HCT116 (cell line): ENCODE measurements at regions not wholly inside any gene's neighbourhood (a gene's known extent, or its start where the extent isn't known, plus 50 kb on each side); places are given as distances from the start of the nearest gene placed in this dataset.

Source experiments
- ATAC-seq: fragments of 200-7000 bp; cut with Tn5 transposase; 2 replicates; pipeline ENCODE4 v1.9.1; 2020; ENCODE audit warnings: mild to moderate bottlenecking, moderate library complexity
- BruUV-seq: library from RNA; stranded (reverse); fragments of 400-500 nt; replicated peaks from 2 replicates; lab custom pipeline; 2021; lab: Mats Ljungman, UMichigan
- CTCF ChIA-PET: fragments of 300-600 bp; sonication (Branson Sonifier 250); formaldehyde crosslinking; loops from one replicate; lab custom pipeline; 2021; ENCODE audit warnings: antibody characterized with exemption; lab: Charles Lee
- POLR2A ChIA-PET: fragments of 300-600, 350-600 bp; sonication (Branson Sonifier 250); formaldehyde crosslinking; loops from one replicate; lab custom pipeline; 2021; ENCODE audit warnings: antibody characterized with exemption; lab: Charles Lee
- RAD21 ChIA-PET, 2 experiments: fragments of 300-600 bp; sonication (Branson Sonifier 250); formaldehyde crosslinking; loops; one replicate each; lab custom pipeline; 2023; ENCODE audit warnings: low total read pairs in 2 of 2; ENCODE audit not compliant: uncharacterized antibody in 2 of 2, unreplicated experiment in 2 of 2, low non-redundant PET in 1 of 2; lab: Charles Lee
- DNase-seq: peaks from one replicate; pipeline ENCODE4 v3.0.0-alpha.2; 2010; ENCODE audit warnings: low read depth, low spot score
- H2AFZ ChIP-seq: fragments of 200-600 bp; shearing (Covaris generic), sonication (generic); 2 replicates; pipeline ENCODE4 v1.6.1; 2017; ENCODE audit warnings: low read depth, mixed run types, mixed read lengths, antibody characterized with exemption, low read length; ENCODE audit not compliant: poor library complexity, severe bottlenecking
- H3K27ac ChIP-seq: 2 replicates; pipeline ENCODE4 v1.5.1; 2012; ENCODE audit warnings: low read depth, low read length
- H3K27me3 ChIP-seq: fragments of 200-600 bp; sonication (generic); 2 replicates; pipeline ENCODE4 v1.6.1; 2016; ENCODE audit warnings: mixed run types, low read length, mixed read lengths; ENCODE audit not compliant: insufficient read depth
- H3K36me3 ChIP-seq, 2 experiments: fragments of 200-500 bp in 1 of 2; fragments of 200-600 bp in 1 of 2; sonication (Bioruptor generic) in 1 of 2; sonication (generic) in 1 of 2; 2 replicates each; pipeline versions ENCODE4 v1.5.1 to v1.6.1; 2014 to 2016; ENCODE audit warnings: low read length in 2 of 2, inconsistent platforms in 1 of 2, mixed read lengths in 1 of 2, mixed run types in 1 of 2; ENCODE audit not compliant: insufficient read depth in 2 of 2, control insufficient read depth in 1 of 2
- H3K4me1 ChIP-seq, 2 experiments: fragments of 200-600 bp in 1 of 2; sonication (generic) in 1 of 2; 2 replicates each; pipeline versions ENCODE4 v1.5.1 to v1.6.1; 2012 to 2017; ENCODE audit warnings: low read length in 2 of 2, inconsistent platforms in 1 of 2, mild to moderate bottlenecking in 1 of 2, mixed read lengths in 1 of 2, mixed run types in 1 of 2, moderate library complexity in 1 of 2; ENCODE audit not compliant: insufficient read depth in 2 of 2, control insufficient read depth in 1 of 2
- H3K4me2 ChIP-seq: fragments of 200-600 bp; sonication (generic); 2 replicates; pipeline ENCODE4 v1.6.1; 2017; ENCODE audit warnings: mixed run types, low read length, mixed read lengths
- H3K4me3 ChIP-seq, 2 experiments: fragments of 200-600 bp in 1 of 2; sonication (generic) in 1 of 2; replicated peaks in 1 of 2; 2 replicates each; pipeline ENCODE4 v1.5.1; 2011 to 2016; ENCODE audit warnings: low read length in 2 of 2, control low read depth in 1 of 2, low read depth in 1 of 2, mild to moderate bottlenecking in 1 of 2, mixed read lengths in 1 of 2, mixed run types in 1 of 2
- H3K79me2 ChIP-seq: fragments of 200-600 bp; sonication (generic); 2 replicates; pipeline ENCODE4 v1.6.1; 2017; ENCODE audit warnings: mild to moderate bottlenecking, mixed run types, low read length, moderate library complexity, mixed read lengths; ENCODE audit not compliant: insufficient read depth
- H3K9ac ChIP-seq: fragments of 200-600 bp; sonication (generic); 2 replicates; pipeline ENCODE4 v1.6.1; 2016; ENCODE audit warnings: low read length, mixed read lengths
- H3K9me2 ChIP-seq: fragments of 200-600 bp; sonication (generic), shearing (Covaris generic); 2 replicates; pipeline ENCODE4 v1.6.1; 2017; ENCODE audit warnings: mixed run types, mild to moderate bottlenecking, moderate library complexity; ENCODE audit not compliant: insufficient read depth
- H3K9me3 ChIP-seq, 2 experiments: fragments of 200-500 bp in 1 of 2; fragments of 200-600 bp in 1 of 2; sonication (Bioruptor generic) in 1 of 2; sonication (generic) in 1 of 2; 2 replicates each; pipeline ENCODE4 v1.6.1; 2014 to 2017; ENCODE audit warnings: low read length in 2 of 2, mixed read lengths in 2 of 2, inconsistent platforms in 1 of 2, low read depth in 1 of 2, mild to moderate bottlenecking in 1 of 2, mixed run types in 1 of 2, moderate library complexity in 1 of 2; ENCODE audit not compliant: control insufficient read depth in 1 of 2, insufficient read depth in 1 of 2
- H4K20me1 ChIP-seq: fragments of 200-600 bp; sonication (generic), shearing (Covaris generic); 2 replicates; pipeline ENCODE4 v1.6.1; 2017; ENCODE audit warnings: mixed run types, mild to moderate bottlenecking, moderate library complexity; ENCODE audit not compliant: insufficient read depth
- CBX3 ChIP-seq: IDR thresholded peaks from 2 replicates; pipeline ENCODE4 v1.6.1; 2012; ENCODE audit warnings: low read depth
- CEBPB ChIP-seq: IDR thresholded peaks from 2 replicates; pipeline ENCODE4 v1.6.1; 2012; ENCODE audit warnings: low read depth
- ELF1 ChIP-seq: IDR thresholded peaks from 2 replicates; pipeline ENCODE4 v1.6.1; 2012; ENCODE audit warnings: low read depth, borderline replicate concordance
- FOSL1 ChIP-seq: IDR thresholded peaks from 2 replicates; pipeline ENCODE4 v1.6.1; 2012; ENCODE audit warnings: low read depth
- JUND ChIP-seq: IDR thresholded peaks from 2 replicates; pipeline ENCODE4 v1.6.1; 2012
- POLR2A ChIP-seq: IDR thresholded peaks from 2 replicates; pipeline ENCODE4 v1.7.0; 2011; ENCODE audit warnings: borderline replicate concordance; ENCODE audit not compliant: insufficient read depth, insufficient read length; ENCODE audit errors: extremely low read depth
- SP1 ChIP-seq: IDR thresholded peaks from 2 replicates; pipeline ENCODE4 v1.6.1; 2012; ENCODE audit warnings: low read depth
- SRF ChIP-seq: IDR thresholded peaks from 2 replicates; pipeline ENCODE4 v1.6.1; 2012; ENCODE audit warnings: low read depth
- TCF7L2 ChIP-seq: IDR thresholded peaks from 2 replicates; pipeline ENCODE4 v1.7.0; 2011; ENCODE audit warnings: borderline replicate concordance, inconsistent platforms; ENCODE audit not compliant: insufficient read depth, insufficient read length; ENCODE audit errors: extremely low read depth
- YY1 ChIP-seq: IDR thresholded peaks from 2 replicates; pipeline ENCODE4 v1.6.1; 2011; ENCODE audit warnings: low read length, low read depth, moderate library complexity, mild to moderate bottlenecking; ENCODE audit not compliant: insufficient replicate concordance; ENCODE audit errors: extremely low read depth
- ZBTB33 ChIP-seq: IDR thresholded peaks from 2 replicates; pipeline ENCODE4 v1.6.1; 2011; ENCODE audit warnings: mild to moderate bottlenecking, low read length, moderate library complexity; ENCODE audit not compliant: insufficient replicate concordance; ENCODE audit errors: extremely low read depth
- ZFX ChIP-seq: fragments of 450-650 bp; IDR thresholded peaks from 2 replicates; pipeline ENCODE4 v1.6.1; 2017
- intact Hi-C: fragments of 100-400 bp; cut with micrococcal nuclease; formaldehyde crosslinking; loops from 2 replicates; pipeline ENCODE4 v1.10.0; 2022
- TF ChIP-seq, protein P1 (sequence below), 3 experiments: fragments of 200-600 bp in 1 of 3; sonication (generic) in 1 of 3; IDR thresholded peaks in 2 of 3; conservative IDR thresholded peaks in 1 of 3; 2 replicates each; pipeline ENCODE4 v1.5.1; 2012 to 2017; ENCODE audit warnings: low read depth in 2 of 3, low read length in 2 of 3, antibody characterized with exemption in 1 of 3, borderline replicate concordance in 1 of 3, control low read depth in 1 of 3, mild to moderate bottlenecking in 1 of 3, mixed read lengths in 1 of 3, mixed run types in 1 of 3, moderate library complexity in 1 of 3; ENCODE audit not compliant: insufficient read depth in 1 of 3
- TF ChIP-seq, protein P2 (sequence below): IDR thresholded peaks from 2 replicates; pipeline ENCODE4 v1.6.1; 2012; ENCODE audit warnings: low read depth
- TF ChIP-seq, protein P3 (sequence below): IDR thresholded peaks from 2 replicates; pipeline ENCODE4 v1.6.1; 2012

DNA sequence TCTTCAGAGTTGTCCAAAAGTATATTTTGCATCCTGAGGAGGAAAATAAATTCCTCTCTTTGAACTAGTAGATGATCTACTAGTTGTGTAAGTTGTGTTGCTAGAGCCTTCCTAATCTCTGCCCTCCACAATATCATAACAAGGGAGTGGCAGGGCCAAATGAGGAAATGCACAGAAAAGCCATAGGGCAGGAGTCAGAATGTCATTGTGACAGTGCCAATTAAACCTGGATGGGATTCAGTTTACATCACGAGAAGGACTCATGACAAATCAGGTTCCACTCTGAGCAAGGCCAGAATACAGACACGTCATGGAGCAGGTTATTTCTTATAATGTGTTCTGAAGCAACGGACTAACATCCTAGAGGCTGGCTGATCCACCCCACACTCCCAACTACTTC, 483.2 kb downstream of the CNTN6 start:
- no peaks in the 10 kb centered on the region for H3K27me3 ChIP-seq
- H3K9me2 ChIP-seq = no peaks in the 10 kb centered on the region
- no peak overlapping the region for H3K4me2 ChIP-seq
- no peaks in the 10 kb centered on the region for H3K36me3 ChIP-seq
- H3K79me2 ChIP-seq = no peaks in the 10 kb centered on the region
- no peak overlapping the region for H3K4me3 ChIP-seq
- intact Hi-C loops = no loop called here
- ATAC-seq (no peak), DNase-seq (no peak)
- H3K27ac ChIP-seq = no peak overlapping the region
- BruUV-seq = no TSS peak
- ChIA-PET POLR2A (no interaction called here), CTCF (no interaction called here), RAD21 (no interaction called here)
- no peak overlapping the region for H2AFZ ChIP-seq
- no peaks in the 10 kb centered on the region for H3K4me1 ChIP-seq
- TF ChIP-seq, protein P1, sequence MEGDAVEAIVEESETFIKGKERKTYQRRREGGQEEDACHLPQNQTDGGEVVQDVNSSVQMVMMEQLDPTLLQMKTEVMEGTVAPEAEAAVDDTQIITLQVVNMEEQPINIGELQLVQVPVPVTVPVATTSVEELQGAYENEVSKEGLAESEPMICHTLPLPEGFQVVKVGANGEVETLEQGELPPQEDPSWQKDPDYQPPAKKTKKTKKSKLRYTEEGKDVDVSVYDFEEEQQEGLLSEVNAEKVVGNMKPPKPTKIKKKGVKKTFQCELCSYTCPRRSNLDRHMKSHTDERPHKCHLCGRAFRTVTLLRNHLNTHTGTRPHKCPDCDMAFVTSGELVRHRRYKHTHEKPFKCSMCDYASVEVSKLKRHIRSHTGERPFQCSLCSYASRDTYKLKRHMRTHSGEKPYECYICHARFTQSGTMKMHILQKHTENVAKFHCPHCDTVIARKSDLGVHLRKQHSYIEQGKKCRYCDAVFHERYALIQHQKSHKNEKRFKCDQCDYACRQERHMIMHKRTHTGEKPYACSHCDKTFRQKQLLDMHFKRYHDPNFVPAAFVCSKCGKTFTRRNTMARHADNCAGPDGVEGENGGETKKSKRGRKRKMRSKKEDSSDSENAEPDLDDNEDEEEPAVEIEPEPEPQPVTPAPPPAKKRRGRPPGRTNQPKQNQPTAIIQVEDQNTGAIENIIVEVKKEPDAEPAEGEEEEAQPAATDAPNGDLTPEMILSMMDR (IDR thresholded peaks at IDR 0.05 in 2 of 3, conservative IDR thresholded peaks at IDR 0.05 in 1 of 3; ENCODE audit: borderline replicate concordance in 1 of 3, insufficient read depth in 1 of 3, low read depth in 2 of 3, low read length in 2 of 3) = no peak
- TF ChIP-seq FOSL1 (no peak), JUND (no peak), SRF (no peak), ZBTB33 (no peak), YY1 (no peak), ZFX (no peak), TCF7L2 (no peak), SP1 (no peak), POLR2A (no peak), ELF1 (no peak), CBX3 (no peak), CEBPB (no peak)
- TF ChIP-seq, protein P2, sequence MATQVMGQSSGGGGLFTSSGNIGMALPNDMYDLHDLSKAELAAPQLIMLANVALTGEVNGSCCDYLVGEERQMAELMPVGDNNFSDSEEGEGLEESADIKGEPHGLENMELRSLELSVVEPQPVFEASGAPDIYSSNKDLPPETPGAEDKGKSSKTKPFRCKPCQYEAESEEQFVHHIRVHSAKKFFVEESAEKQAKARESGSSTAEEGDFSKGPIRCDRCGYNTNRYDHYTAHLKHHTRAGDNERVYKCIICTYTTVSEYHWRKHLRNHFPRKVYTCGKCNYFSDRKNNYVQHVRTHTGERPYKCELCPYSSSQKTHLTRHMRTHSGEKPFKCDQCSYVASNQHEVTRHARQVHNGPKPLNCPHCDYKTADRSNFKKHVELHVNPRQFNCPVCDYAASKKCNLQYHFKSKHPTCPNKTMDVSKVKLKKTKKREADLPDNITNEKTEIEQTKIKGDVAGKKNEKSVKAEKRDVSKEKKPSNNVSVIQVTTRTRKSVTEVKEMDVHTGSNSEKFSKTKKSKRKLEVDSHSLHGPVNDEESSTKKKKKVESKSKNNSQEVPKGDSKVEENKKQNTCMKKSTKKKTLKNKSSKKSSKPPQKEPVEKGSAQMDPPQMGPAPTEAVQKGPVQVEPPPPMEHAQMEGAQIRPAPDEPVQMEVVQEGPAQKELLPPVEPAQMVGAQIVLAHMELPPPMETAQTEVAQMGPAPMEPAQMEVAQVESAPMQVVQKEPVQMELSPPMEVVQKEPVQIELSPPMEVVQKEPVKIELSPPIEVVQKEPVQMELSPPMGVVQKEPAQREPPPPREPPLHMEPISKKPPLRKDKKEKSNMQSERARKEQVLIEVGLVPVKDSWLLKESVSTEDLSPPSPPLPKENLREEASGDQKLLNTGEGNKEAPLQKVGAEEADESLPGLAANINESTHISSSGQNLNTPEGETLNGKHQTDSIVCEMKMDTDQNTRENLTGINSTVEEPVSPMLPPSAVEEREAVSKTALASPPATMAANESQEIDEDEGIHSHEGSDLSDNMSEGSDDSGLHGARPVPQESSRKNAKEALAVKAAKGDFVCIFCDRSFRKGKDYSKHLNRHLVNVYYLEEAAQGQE = no peak
- TF ChIP-seq, protein P3, sequence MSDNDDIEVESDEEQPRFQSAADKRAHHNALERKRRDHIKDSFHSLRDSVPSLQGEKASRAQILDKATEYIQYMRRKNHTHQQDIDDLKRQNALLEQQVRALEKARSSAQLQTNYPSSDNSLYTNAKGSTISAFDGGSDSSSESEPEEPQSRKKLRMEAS = no peak
- H4K20me1 ChIP-seq = no peaks in the 10 kb centered on the region
- peaks cover 18 to 36% of the 10 kb centered on the region in 2 experiments; a peak in 2 of 4 replicates for H3K9me3 ChIP-seq
- H3K9ac ChIP-seq = no peak overlapping the region
